ENCODE measurements at regions not wholly inside any gene's neighbourhood (a gene's known extent, or its start where the extent isn't known, plus 50 kb on each side); places are given as distances from the start of the nearest gene placed in this dataset.

DNA sequence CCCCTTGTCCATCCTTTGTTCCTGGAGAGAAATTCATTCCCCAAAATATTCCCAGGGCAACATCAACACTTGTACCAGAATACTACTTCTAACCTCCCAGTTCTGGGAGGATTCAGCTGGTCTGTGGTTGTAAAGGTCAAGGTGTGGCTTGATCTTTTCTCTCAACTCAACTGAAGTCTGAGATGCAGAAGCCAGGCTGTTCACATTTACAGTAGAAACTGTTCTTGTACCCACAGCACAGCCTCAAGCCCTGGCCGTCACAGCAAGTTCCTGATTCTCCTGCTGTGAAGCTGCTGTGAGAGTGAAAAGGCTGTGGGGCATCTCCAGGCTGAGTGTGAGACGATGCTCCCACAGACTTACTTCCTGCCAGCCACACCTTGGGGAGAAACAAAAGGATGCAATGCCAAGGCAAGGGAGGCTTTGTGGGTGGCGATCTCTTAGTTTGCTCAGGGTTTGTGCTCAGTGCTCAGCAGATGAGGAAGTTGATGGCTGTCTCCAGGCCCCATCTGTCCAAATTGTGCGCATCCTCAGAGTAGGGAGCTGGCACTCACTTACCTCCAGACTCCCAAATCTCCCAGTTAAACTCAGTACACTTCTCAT, 143.9 kb upstream of the FOXA2 start:
- Histone ChIP-seq H3K27me3 (ENCODE audit: insufficient read depth, low read length) (no peaks in the 10 kb centered on the region), H3K14ac (ENCODE audit: low read length) (no peak overlapping the region), H4K91ac (ENCODE audit: low read depth, low read length) (no peak overlapping the region)

DNA sequence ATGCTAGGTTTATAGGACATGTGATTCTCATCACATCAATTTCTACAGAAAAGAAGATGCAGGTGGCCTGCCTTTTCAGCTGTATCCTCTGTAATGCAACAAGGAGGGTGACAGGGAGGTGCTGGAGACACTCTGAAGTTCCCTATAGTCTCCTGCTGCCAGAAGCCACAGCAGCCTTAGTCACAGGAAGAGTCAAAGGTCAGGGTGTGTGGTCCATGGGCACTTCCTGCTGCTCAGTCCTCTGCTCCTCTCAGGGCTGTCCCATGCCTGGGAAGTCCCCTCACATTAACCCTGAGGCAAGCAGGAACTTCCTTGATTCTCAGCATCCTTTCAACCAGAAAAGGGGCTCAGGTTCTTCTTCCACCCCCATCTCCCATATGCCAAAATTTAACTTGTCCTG, 144.8 kb upstream of the FOXA2 start:
- Histone ChIP-seq H3K79me1 (ENCODE audit: low read length) (no peaks in the 10 kb centered on the region), H3K27ac (ENCODE audit: low read depth, low read length) (no peak overlapping the region), H3K4me2 (ENCODE audit: low read length) (no peak overlapping the region), H3K79me2 (ENCODE audit: control insufficient read depth, insufficient read depth, low read length, poor library complexity) (no peaks in the 10 kb centered on the region), H3K36me3 (ENCODE audit: control insufficient read depth in 1 of 2, insufficient read depth in 2 of 2, low read length in 2 of 2) (no peaks in the 10 kb centered on the region), H2AFZ (ENCODE audit: insufficient read depth, low read length, poor library complexity) (no peak overlapping the region), H3K9ac (ENCODE audit: low read length) (no peak overlapping the region), H2AK5ac (ENCODE audit: low read length) (no peak overlapping the region), H4K12ac (ENCODE audit: low read depth, low read length) (no peak overlapping the region), H3K4me1 (ENCODE audit: control insufficient read depth in 1 of 2, insufficient read depth in 2 of 2, low read length in 2 of 2) (no peaks in the 10 kb centered on the region), H4K91ac (ENCODE audit: low read depth, low read length) (no peak overlapping the region), H2BK12ac (ENCODE audit: low read length) (no peak overlapping the region), H3K18ac (ENCODE audit: low read length) (no peak overlapping the region), H3K27me3 (ENCODE audit: insufficient read depth, low read length) (no peaks in the 10 kb centered on the region), H3K4ac (ENCODE audit: low read depth, low read length) (no peak overlapping the region), H3K4me3 (ENCODE audit: low read depth, low read length) (no peak overlapping the region), H3K23ac (ENCODE audit: low read length) (no peak overlapping the region), H3K14ac (ENCODE audit: low read length) (no peak overlapping the region), H3K9me3 (ENCODE audit: insufficient read depth, low read depth, low read length) (peaks cover 4% of the 10 kb centered on the region), H4K8ac (ENCODE audit: low read depth, low read length) (no peak overlapping the region), H2BK5ac (ENCODE audit: low read depth, low read length, poor library complexity) (no peak overlapping the region), H2BK120ac (ENCODE audit: insufficient read depth, low read length, poor library complexity) (no peak overlapping the region)
- DNase-seq = no peak

More for the DNA sequence above, 143.9 kb upstream of the FOXA2 start:
- no peak overlapping the region for H4K8ac ChIP-seq (ENCODE audit: low read depth, low read length)
- H4K12ac ChIP-seq (ENCODE audit: low read depth, low read length) = no peak overlapping the region
- no peaks in the 10 kb centered on the region for H3K36me3 ChIP-seq (ENCODE audit: control insufficient read depth in 1 of 2, insufficient read depth in 2 of 2, low read length in 2 of 2)
- H2AK5ac ChIP-seq (ENCODE audit: low read length) = no peak overlapping the region
- H3K4me3 ChIP-seq (ENCODE audit: low read depth, low read length) = no peak overlapping the region
- H3K79me2 ChIP-seq (ENCODE audit: control insufficient read depth, insufficient read depth, low read length, poor library complexity) = no peaks in the 10 kb centered on the region
- no peak overlapping the region for H3K27ac ChIP-seq (ENCODE audit: low read depth, low read length)
- H2BK5ac ChIP-seq (ENCODE audit: low read depth, low read length, poor library complexity) = no peak overlapping the region
- no peak overlapping the region for H3K9ac ChIP-seq (ENCODE audit: low read length)
- no CpG with 5 or more reads among the region's 4 CpGs for WGBS (ENCODE audit: extremely low coverage, insufficient coverage, insufficient read length)
- no peak for DNase-seq
- no peak overlapping the region for H2BK12ac ChIP-seq (ENCODE audit: low read length)
- H3K4ac ChIP-seq (ENCODE audit: low read depth, low read length) = no peak overlapping the region
- H2BK120ac ChIP-seq (ENCODE audit: insufficient read depth, low read length, poor library complexity) = no peak overlapping the region
- no peak overlapping the region for H3K23ac ChIP-seq (ENCODE audit: low read length)
- H3K79me1 ChIP-seq (ENCODE audit: low read length) = no peaks in the 10 kb centered on the region
- H3K9me3 ChIP-seq (ENCODE audit: insufficient read depth, low read depth, low read length) = no peaks in the 10 kb centered on the region
- H2AFZ ChIP-seq (ENCODE audit: insufficient read depth, low read length, poor library complexity) = no peak overlapping the region
- H3K18ac ChIP-seq (ENCODE audit: low read length) = no peak overlapping the region
- H3K4me2 ChIP-seq (ENCODE audit: low read length) = no peak overlapping the region
- no peaks in the 10 kb centered on the region for H3K4me1 ChIP-seq (ENCODE audit: control insufficient read depth in 1 of 2, insufficient read depth in 2 of 2, low read length in 2 of 2)

DNA sequence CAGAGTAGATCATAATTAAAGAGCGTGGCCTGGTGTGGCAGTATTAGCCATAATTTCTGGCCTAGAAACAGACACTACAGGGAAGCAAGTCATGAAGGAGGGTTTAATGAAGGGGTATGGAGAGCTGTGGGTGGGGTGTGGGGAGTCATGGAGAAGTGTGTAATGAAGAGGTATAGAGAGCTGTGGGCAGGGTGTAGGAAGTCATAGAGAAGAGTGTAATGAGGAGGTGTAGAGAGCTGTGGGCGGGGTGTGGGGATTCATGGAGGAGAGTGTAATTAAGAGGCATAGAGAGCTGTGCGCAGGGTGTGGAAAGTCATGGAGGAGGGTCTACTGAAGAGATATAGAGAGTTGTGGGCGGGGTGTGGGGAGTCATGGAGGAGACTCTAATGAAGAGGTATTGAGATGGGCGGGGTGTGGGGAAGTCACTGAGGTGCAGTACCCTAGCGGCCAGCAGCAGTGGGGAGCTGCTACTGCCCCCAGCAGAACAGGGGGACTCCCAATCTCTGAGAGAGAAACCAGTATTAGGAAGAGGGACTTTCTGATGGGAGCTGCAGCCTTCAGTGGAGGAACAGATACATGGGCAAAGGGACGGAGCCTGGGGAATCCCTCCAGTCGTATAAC, 145.4 kb upstream of the FOXA2 start:
- Histone ChIP-seq H2AK5ac (ENCODE audit: low read length) (no peak overlapping the region), H3K4ac (ENCODE audit: low read depth, low read length) (no peak overlapping the region), H3K14ac (ENCODE audit: low read length) (no peak overlapping the region), H3K27ac (ENCODE audit: low read depth, low read length) (no peak overlapping the region), H3K9ac (ENCODE audit: low read length) (no peak overlapping the region), H2BK12ac (ENCODE audit: low read length) (no peak overlapping the region), H3K9me3 (ENCODE audit: insufficient read depth, low read depth, low read length) (peaks cover 4% of the 10 kb centered on the region), H2AFZ (ENCODE audit: insufficient read depth, low read length, poor library complexity) (no peak overlapping the region), H3K79me1 (ENCODE audit: low read length) (no peaks in the 10 kb centered on the region), H3K36me3 (ENCODE audit: control insufficient read depth in 1 of 2, insufficient read depth in 2 of 2, low read length in 2 of 2) (no peaks in the 10 kb centered on the region), H3K27me3 (ENCODE audit: insufficient read depth, low read length) (no peaks in the 10 kb centered on the region), H3K79me2 (ENCODE audit: control insufficient read depth, insufficient read depth, low read length, poor library complexity) (no peaks in the 10 kb centered on the region), H3K4me1 (ENCODE audit: control insufficient read depth in 1 of 2, insufficient read depth in 2 of 2, low read length in 2 of 2) (no peaks in the 10 kb centered on the region), H2BK5ac (ENCODE audit: low read depth, low read length, poor library complexity) (no peak overlapping the region), H4K12ac (ENCODE audit: low read depth, low read length) (no peak overlapping the region), H3K4me2 (ENCODE audit: low read length) (no peak overlapping the region), H2BK120ac (ENCODE audit: insufficient read depth, low read length, poor library complexity) (no peak overlapping the region), H3K4me3 (ENCODE audit: low read depth, low read length) (no peak overlapping the region), H3K23ac (ENCODE audit: low read length) (no peak overlapping the region), H4K91ac (ENCODE audit: low read depth, low read length) (no peak overlapping the region), H4K8ac (ENCODE audit: low read depth, low read length) (no peak overlapping the region), H3K18ac (ENCODE audit: low read length) (no peak overlapping the region)
- no peak for DNase-seq
- WGBS (ENCODE audit: extremely low coverage, insufficient coverage, insufficient read length) = 100% methylated on average over 1 of the region's 8 CpGs

DNA sequence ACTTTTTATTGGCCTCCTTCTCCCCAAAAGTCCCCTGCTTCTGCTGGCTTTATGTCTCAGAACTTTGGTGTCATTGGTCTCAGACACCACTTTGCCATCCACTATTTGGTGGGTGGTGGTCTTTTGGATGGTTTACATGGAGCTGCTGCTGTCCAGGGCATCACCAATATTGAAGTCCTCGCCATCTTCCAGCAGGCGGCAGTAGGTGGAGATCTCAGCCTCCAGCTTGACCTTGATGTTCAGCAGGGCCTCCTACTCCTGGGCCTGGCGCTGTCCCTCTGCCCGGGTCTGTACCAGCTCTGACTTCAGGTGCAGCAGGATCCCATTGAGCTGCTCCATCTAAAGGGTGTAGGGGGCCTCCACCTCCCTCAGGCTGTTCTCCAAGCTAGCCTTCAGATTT, 148.4 kb upstream of the FOXA2 start:
- Histone ChIP-seq H2BK5ac (ENCODE audit: low read depth, low read length, poor library complexity) (no peak overlapping the region), H3K18ac (ENCODE audit: low read length) (no peak overlapping the region), H2AFZ (ENCODE audit: insufficient read depth, low read length, poor library complexity) (no peak overlapping the region), H3K4me2 (ENCODE audit: low read length) (no peak overlapping the region), H3K4ac (ENCODE audit: low read depth, low read length) (no peak overlapping the region), H3K9me3 (ENCODE audit: insufficient read depth, low read depth, low read length) (peaks cover 4% of the 10 kb centered on the region), H3K36me3 (ENCODE audit: control insufficient read depth in 1 of 2, insufficient read depth in 2 of 2, low read length in 2 of 2) (no peaks in the 10 kb centered on the region), H3K14ac (ENCODE audit: low read length) (no peak overlapping the region), H3K79me2 (ENCODE audit: control insufficient read depth, insufficient read depth, low read length, poor library complexity) (no peaks in the 10 kb centered on the region), H3K79me1 (ENCODE audit: low read length) (no peaks in the 10 kb centered on the region), H3K9ac (ENCODE audit: low read length) (no peak overlapping the region), H2BK120ac (ENCODE audit: insufficient read depth, low read length, poor library complexity) (no peak overlapping the region), H2AK5ac (ENCODE audit: low read length) (no peak overlapping the region), H3K4me1 (ENCODE audit: control insufficient read depth in 1 of 2, insufficient read depth in 2 of 2, low read length in 2 of 2) (no peaks in the 10 kb centered on the region), H2BK12ac (ENCODE audit: low read length) (no peak overlapping the region), H3K27ac (ENCODE audit: low read depth, low read length) (no peak overlapping the region), H4K12ac (ENCODE audit: low read depth, low read length) (no peak overlapping the region), H3K4me3 (ENCODE audit: low read depth, low read length) (no peak overlapping the region), H3K27me3 (ENCODE audit: insufficient read depth, low read length) (no peaks in the 10 kb centered on the region), H4K8ac (ENCODE audit: low read depth, low read length) (no peak overlapping the region), H3K23ac (ENCODE audit: low read length) (no peak overlapping the region), H4K91ac (ENCODE audit: low read depth, low read length) (no peak overlapping the region)
- WGBS (ENCODE audit: extremely low coverage, insufficient coverage, insufficient read length) = no CpG with 5 or more reads among the region's 4 CpGs
- DNase-seq = peak in 1 of 2 donors; percentile 37
